ENCODE measurements at regions not wholly inside any gene's neighbourhood (a gene's known extent, or its start where the extent isn't known, plus 50 kb on each side); places are given as distances from the start of the nearest gene placed in this dataset.
"Not testable (repeated sequence)": the region's sequence is repeated elsewhere in the genome, so short reads cannot be mapped to it uniquely, and the experiment has no call there.

DNA sequence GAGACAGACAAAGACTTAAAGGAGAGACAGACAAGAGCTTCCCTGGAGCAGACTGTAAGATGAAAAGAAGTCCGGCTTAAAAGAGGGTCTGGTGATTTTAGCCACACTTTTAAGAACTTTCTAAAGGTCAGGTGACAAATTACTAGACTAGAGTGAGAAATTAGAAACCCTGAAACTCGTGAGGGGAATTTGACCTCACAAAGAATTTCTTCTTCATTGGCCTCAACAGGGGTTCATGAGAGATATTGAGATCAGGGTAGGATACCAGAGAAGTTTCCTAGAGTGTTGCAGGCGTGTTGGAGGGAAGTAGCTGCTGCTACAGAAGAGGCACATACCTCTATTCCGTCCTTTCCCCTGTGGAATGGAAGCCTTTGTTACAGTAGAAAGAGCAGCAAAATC is 884.4 kb downstream of the KCNT2 start:
- no peak overlapping the region for H3K27ac ChIP-seq
- TF ChIP-seq, protein P1, sequence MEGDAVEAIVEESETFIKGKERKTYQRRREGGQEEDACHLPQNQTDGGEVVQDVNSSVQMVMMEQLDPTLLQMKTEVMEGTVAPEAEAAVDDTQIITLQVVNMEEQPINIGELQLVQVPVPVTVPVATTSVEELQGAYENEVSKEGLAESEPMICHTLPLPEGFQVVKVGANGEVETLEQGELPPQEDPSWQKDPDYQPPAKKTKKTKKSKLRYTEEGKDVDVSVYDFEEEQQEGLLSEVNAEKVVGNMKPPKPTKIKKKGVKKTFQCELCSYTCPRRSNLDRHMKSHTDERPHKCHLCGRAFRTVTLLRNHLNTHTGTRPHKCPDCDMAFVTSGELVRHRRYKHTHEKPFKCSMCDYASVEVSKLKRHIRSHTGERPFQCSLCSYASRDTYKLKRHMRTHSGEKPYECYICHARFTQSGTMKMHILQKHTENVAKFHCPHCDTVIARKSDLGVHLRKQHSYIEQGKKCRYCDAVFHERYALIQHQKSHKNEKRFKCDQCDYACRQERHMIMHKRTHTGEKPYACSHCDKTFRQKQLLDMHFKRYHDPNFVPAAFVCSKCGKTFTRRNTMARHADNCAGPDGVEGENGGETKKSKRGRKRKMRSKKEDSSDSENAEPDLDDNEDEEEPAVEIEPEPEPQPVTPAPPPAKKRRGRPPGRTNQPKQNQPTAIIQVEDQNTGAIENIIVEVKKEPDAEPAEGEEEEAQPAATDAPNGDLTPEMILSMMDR (IDR thresholded peaks at IDR 0.05) = no peak
- no peak for TF ChIP-seq ZFX (IDR thresholded peaks at IDR 0.05; ENCODE audit: borderline replicate concordance)

DNA sequence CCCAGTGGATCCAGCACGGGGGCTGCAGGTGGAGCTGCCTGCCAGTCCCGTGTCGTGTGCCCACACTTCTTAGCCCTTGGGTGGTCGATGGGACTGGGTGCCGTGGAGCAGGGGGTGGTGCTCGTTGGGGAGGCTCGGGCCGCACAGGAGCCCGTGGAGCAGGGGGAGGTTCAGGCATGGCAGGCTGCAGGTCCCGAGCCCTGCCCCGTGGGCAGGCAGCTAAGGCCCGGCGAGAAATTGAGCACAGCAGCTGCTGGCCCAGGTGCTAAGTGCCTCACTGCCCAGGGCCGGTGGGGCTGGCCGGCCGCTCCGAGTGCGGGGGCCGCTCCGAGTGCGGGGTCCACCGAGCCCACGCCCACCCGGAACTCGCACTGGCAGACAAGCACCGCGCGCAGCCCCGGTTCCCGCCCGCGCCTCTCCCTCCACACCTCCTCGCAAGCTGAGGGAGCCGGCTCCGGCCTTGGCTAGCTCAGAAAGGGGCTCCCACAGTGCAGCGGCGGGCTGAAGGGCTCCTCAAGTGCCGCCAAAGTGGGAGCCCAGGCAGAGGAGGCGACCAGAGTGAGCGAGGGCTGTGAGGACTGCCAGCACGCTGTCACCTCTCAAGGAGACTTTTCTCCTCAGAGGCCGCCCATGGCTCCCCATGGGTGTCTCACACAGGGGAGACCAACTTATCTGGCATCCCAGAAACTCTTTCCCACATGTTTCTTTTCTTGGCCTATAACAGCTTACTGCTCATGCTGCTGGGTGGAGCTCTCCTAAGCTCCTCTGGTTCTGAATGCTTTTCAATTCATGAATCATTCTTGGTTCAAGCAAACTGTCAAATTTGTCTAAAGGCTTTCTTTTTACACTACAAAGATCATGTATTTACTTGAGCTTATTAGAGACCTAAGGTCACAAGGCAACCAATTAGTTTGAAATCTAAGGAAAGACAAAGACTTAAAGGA is 885.1 kb downstream of the KCNT2 start:
- not testable (repeated sequence) for H3K27ac ChIP-seq

DNA sequence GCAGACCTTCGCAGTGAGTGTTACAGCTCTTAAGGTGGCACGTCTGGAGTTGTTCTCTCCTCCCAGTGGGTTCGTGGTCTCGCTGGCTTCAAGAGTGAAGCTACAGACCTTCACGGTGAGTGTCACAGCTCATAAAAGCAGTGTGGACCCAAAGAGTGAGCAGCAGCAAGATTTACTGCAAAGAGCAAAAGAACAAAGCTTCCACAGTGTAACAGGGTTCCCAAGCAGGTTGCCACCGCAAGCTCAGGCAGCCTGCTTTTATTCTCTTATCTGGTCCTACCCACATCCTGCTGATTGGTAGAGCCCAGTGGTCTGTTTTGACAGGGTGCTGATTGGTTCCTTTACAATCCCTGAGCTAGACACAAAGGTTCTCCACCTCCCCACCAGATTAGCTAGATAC is 886.1 kb downstream of the KCNT2 start:
- not testable (repeated sequence) for H3K27ac ChIP-seq

DNA sequence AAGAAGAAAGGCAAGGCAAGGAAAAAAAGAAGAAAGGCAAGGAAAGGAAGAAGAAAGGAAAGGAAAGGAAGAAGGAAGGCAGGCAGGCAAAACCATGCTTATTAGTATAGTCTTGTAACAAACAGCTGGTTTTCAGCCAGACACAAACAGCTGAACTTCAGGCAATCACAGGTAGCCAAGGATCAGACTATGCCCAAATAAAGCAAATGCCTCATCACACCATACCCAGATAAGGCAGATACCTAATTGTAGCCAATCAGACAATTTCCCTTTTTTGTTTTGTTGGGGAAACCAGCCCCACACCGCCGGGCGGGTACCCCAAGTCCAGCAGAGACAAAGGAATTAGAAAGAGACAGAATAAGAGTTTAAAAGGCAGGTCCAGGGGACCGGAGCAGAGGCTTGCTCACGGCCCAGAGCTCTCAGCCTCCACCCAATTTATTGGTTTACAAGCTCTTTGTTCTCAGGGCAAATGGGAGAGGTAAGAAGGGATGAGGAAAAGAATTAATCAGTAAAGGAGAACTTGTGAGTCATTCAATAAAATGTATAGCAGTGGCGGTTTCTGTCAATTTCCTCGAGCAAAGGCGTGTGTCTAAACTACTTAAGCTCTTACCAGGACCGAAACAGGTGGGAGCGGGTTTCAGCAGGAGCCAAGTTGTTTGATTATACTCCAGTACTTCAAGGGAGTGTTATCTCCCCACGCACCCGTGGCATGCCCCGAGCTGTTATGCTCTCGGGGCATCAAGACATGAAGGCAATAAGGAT is 886.8 kb downstream of the KCNT2 start:
- no peak overlapping the region for H3K27ac ChIP-seq
- TF ChIP-seq, protein P1 (IDR thresholded peaks at IDR 0.05) = no peak
- TF ChIP-seq ZFX (IDR thresholded peaks at IDR 0.05; ENCODE audit: borderline replicate concordance) = no peak

DNA sequence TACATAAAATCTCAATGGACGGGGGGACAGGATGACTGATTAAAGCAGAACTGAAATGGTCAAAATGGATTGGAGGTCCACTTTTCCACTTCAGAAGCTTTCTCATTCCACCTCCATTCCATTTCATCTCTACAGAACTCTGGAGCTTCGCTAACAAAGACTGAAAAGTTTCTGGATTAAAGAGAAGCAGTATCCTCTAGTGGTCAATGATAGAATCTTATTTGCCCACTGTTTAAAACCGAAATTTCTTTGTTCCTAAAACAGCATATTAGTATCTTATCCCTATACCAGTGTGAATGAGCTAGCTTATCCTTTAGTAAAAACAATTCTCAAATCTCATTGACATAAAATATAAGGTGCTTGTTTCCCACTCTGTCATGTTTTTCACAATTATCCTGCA is 890.6 kb downstream of the KCNT2 start:
- TF ChIP-seq ZFX (IDR thresholded peaks at IDR 0.05; ENCODE audit: borderline replicate concordance) = no peak
- TF ChIP-seq, protein P1 (IDR thresholded peaks at IDR 0.05) = peak; percentile 73
- no peak overlapping the region for H3K27ac ChIP-seq

DNA sequence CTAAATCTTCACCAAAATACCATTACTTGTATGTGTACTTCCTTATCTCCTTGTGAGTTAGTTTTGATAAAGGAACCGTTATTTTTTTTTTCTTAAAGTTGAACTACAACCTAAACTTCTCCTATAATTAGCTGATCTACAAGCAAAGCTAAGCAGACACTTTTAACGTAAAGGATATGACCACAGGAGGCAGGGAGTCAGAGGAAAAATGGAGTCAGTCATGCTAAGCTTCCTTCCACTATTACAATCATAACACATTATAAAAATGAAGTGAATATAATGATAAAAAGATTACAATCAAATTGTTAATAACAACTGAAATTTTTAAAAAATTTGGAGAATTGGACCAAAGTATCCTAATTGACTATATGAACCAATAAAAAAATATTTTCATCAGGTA is 892.6 kb downstream of the KCNT2 start:
- TF ChIP-seq, protein P1 (IDR thresholded peaks at IDR 0.05) = no peak
- TF ChIP-seq ZFX (IDR thresholded peaks at IDR 0.05; ENCODE audit: borderline replicate concordance) = no peak
- H3K27ac ChIP-seq = no peak overlapping the region

DNA sequence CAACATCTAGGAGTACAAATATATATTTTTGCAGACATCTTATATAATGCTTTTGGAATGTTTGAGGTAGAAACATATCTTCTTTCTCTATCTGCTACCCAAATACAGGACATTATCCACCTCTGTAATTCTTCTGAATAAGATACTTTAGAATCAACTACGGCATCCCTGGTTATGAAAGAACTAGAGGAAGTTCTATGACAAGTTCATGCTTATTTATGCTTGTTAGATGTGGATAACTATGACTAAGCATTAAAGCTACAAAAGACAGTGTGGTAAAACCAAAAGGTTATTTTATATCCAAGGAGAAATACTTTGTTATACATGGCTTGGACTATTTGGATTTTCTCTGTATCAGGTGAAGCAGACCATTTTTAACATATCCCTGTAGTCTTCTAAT is 894.0 kb downstream of the KCNT2 start:
- TF ChIP-seq, protein P1 (IDR thresholded peaks at IDR 0.05) = no peak
- no peak for TF ChIP-seq ZFX (IDR thresholded peaks at IDR 0.05; ENCODE audit: borderline replicate concordance)
- H3K27ac ChIP-seq = no peak overlapping the region

DNA sequence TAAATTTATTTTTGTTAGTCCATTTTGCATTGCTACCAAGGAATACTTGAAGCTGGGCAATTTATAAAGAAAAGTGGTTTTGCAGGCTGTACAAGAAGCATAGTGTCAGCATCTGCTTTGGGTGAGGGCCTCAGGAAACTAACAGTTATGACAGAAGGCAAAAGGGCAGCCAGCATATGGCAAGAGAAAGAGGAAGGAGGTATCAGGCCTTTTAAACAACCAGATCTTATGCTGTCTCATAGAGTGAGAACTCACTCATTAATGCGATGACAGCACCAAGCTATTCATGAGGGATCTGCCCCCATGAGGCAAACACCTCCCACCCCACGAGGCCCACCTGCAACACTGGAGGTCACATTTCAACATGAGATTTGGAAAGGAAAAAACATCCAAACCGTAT is 898.4 kb downstream of the KCNT2 start:
- TF ChIP-seq ZFX (IDR thresholded peaks at IDR 0.05; ENCODE audit: borderline replicate concordance) = no peak
- TF ChIP-seq, protein P1 (IDR thresholded peaks at IDR 0.05) = no peak
- no peak overlapping the region for H3K27ac ChIP-seq

Data from 22Rv1 (cell line).